HG03175 (cell line): ENCODE measurements at regions not wholly inside any gene's neighbourhood (a gene's known extent, or its start where the extent isn't known, plus 50 kb on each side); places are given as distances from the start of the nearest gene placed in this dataset.

ENCODE experiments used
- ATAC-seq: cut with Tn5 transposase; IDR thresholded peaks from one replicate; pipeline ENCODE4 v1.9.1; 2021; ENCODE audit warnings: mild to moderate bottlenecking, moderate library complexity; ENCODE audit not compliant: unreplicated experiment

GRCh38 chr2:37541516-37541915 lies 129.9 kb downstream of the CDC42EP3 start:
- no peak for ATAC-seq

GRCh38 chr2:37543999-37544557 lies 127.4 kb downstream of the CDC42EP3 start:
- ATAC-seq = peak; percentile 78

- no peak for ATAC-seq
Measured at GRCh38 chr2:37544591-37545031, 126.8 kb downstream of the CDC42EP3 start.

- ATAC-seq = peak; percentile 61
Measured at GRCh38 chr2:37549598-37549997, 121.8 kb downstream of the CDC42EP3 start.

GRCh38 chr2:37550190-37550589 lies 121.3 kb downstream of the CDC42EP3 start:
- peak; percentile 34 for ATAC-seq

GRCh38 chr2:37551783-37552182 lies 119.7 kb downstream of the CDC42EP3 start:
- no peak for ATAC-seq

- ATAC-seq = no peak
Measured at GRCh38 chr2:37552339-37552738, 119.1 kb downstream of the CDC42EP3 start.

- no peak for ATAC-seq
Measured at GRCh38 chr2:37553411-37554154, 117.9 kb downstream of the CDC42EP3 start.

GRCh38 chr2:37554155-37554510 lies 117.3 kb downstream of the CDC42EP3 start:
- ATAC-seq = no peak

GRCh38 chr2:37554687-37555086 lies 116.8 kb downstream of the CDC42EP3 start:
- no peak for ATAC-seq

- peak; percentile 61 for ATAC-seq
Measured at GRCh38 chr2:37555457-37555856, 116.0 kb downstream of the CDC42EP3 start.

GRCh38 chr2:37556256-37556655 lies 115.2 kb downstream of the CDC42EP3 start:
- no peak for ATAC-seq

- peak; percentile 66 for ATAC-seq
Measured at GRCh38 chr2:37558623-37559022, 112.8 kb downstream of the CDC42EP3 start.

- no peak for ATAC-seq
Measured at GRCh38 chr2:37560241-37560848, 111.1 kb downstream of the CDC42EP3 start.

- no peak for ATAC-seq
Measured at GRCh38 chr2:37560863-37561614, 110.4 kb downstream of the CDC42EP3 start.

- ATAC-seq = peak; percentile 81
Measured at GRCh38 chr2:37561615-37562569, 109.5 kb downstream of the CDC42EP3 start.

GRCh38 chr2:37563375-37564015 lies 107.9 kb downstream of the CDC42EP3 start:
- no peak for ATAC-seq

- no peak for ATAC-seq
Measured at GRCh38 chr2:37564356-37564755, 107.1 kb downstream of the CDC42EP3 start.

GRCh38 chr2:37566517-37566981 lies 104.9 kb downstream of the CDC42EP3 start:
- ATAC-seq = no peak

GRCh38 chr2:37568565-37568964 lies 102.9 kb downstream of the CDC42EP3 start:
- ATAC-seq = no peak
